ENCODE measurements at regions not wholly inside any gene's neighbourhood (a gene's known extent, or its start where the extent isn't known, plus 50 kb on each side); places are given as distances from the start of the nearest gene placed in this dataset.

- no peak for DNase-seq (ENCODE audit: low read depth)
- no peak overlapping the region for H3K4me3 ChIP-seq (replicated peaks; ENCODE audit: low read depth, low read length)
- TF ChIP-seq CTCF (IDR thresholded peaks at IDR 0.05; ENCODE audit: low read length, missing control alignments), result no peak
These were observed 154.9 kb downstream of the FOXA2 start for GRCh38 chr20:22429175-22430153.

GRCh38 chr20:22428051-22428450, 156.3 kb downstream of the FOXA2 start:
- DNase-seq (ENCODE audit: low read depth), result no peak
- no peak overlapping the region for H3K4me3 ChIP-seq (replicated peaks; ENCODE audit: low read depth, low read length)
- no peak for TF ChIP-seq CTCF (IDR thresholded peaks at IDR 0.05; ENCODE audit: low read length, missing control alignments)

GRCh38 chr20:22426772-22427171, 157.6 kb downstream of the FOXA2 start:
- H3K4me3 ChIP-seq (replicated peaks; ENCODE audit: low read depth, low read length), result no peak overlapping the region
- no peak for DNase-seq (ENCODE audit: low read depth)
- no peak for TF ChIP-seq CTCF (IDR thresholded peaks at IDR 0.05; ENCODE audit: low read length, missing control alignments)

- DNase-seq (ENCODE audit: low read depth), result no peak
- TF ChIP-seq CTCF (IDR thresholded peaks at IDR 0.05; ENCODE audit: low read length, missing control alignments), result no peak
- no peak overlapping the region for H3K4me3 ChIP-seq (replicated peaks; ENCODE audit: low read depth, low read length)
These were observed 158.8 kb downstream of the FOXA2 start for GRCh38 chr20:22425344-22426295.

GRCh38 chr20:22423190-22423832, 161.1 kb downstream of the FOXA2 start:
- no peak overlapping the region for H3K4me3 ChIP-seq (replicated peaks; ENCODE audit: low read depth, low read length)
- no peak for TF ChIP-seq CTCF (IDR thresholded peaks at IDR 0.05; ENCODE audit: low read length, missing control alignments)
- DNase-seq (ENCODE audit: low read depth), result no peak

- DNase-seq (ENCODE audit: low read depth), result no peak
- TF ChIP-seq CTCF (IDR thresholded peaks at IDR 0.05; ENCODE audit: low read length, missing control alignments), result no peak
- no peak overlapping the region for H3K4me3 ChIP-seq (replicated peaks; ENCODE audit: low read depth, low read length)
These were observed 164.2 kb downstream of the FOXA2 start for GRCh38 chr20:22420116-22420598.

Measured in fibroblast of pulmonary artery (primary cell).